Fibroblast of skin of abdomen (primary cell): ENCODE measurements at regions not wholly inside any gene's neighbourhood (a gene's known extent, or its start where the extent isn't known, plus 50 kb on each side); places are given as distances from the start of the nearest gene placed in this dataset.

Experiments
- DNase-seq: peaks from one replicate; pipeline ENCODE4 v3.0.0-alpha.2; 2013

DNA sequence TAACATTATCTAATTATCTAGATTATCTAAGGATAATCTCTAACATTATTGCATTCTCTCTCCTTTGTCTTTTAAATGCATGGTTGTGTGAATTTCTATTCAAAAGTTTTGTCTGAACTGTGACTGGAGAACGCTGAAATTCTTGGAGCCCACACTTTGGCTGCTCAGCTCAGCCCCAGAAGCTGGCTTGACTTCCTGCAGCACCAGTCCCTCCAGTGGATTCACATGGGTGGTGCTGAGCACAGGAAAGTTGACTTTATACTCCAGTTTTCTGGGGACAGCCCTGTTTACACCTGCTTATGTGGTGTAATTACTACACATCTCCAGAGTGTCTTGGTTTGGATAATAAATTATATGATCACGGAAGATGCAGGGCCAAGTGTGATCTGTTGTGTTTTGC, 255.1 kb upstream of the NOX3 start:
- DNase-seq: no peak

DNA sequence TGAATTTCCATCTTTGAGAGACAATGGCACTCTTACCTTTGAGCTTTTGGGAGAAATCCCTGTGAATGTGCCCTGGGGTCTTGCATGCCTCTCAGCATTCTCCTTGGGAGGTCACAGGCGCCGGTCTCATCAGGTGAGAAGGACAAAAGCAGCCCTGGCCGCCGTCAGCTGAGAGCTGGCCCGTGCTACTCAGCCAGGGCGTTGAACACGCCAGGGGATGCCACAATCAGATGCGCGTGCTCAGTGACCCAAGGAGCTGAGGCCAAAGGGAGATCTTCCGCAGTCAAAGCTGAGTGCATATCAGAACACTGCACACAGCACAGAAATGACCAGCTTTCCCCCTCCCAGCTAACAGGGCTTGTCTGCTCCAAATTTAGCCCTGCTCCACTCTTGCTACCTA, 253.6 kb upstream of the NOX3 start:
- no peak for DNase-seq

DNA sequence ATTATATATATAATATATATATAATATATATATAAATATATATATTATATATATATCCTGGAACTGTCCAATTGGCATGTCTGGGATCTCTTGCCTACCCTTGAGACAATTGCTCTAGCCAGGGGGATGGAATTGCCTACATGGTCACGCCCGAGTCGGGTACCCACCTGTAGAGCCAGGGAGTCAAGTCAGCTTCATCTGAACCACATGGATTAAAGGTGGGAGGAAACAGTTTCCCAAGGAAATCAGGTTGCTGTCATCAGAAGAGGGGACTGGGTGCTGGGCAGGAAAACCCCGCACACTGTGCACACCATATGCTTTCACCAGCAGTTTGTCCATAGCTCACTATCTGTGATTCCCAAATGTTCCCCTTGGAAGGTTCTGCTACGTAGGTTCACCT, 252.5 kb upstream of the NOX3 start:
- DNase-seq: no peak

DNA sequence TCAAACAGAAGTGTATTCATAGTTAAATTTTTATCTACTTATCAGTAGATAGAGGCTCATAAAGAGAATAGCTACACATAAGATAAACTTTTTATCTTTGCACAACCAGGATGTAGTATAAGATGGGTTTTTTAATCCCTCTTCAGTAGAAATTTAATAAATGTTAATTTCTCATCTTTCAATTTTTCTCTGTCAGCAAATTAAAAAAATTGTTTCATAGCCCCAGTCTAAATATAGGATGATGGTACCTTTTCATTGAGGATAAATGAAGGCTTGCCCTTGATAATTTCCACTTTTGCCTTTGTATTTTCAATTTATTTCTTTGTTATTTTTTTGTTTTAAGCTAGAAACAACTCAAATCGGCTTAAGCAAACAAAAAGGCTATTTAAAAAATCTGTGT, 251.2 kb upstream of the NOX3 start:
- DNase-seq: no peak

DNA sequence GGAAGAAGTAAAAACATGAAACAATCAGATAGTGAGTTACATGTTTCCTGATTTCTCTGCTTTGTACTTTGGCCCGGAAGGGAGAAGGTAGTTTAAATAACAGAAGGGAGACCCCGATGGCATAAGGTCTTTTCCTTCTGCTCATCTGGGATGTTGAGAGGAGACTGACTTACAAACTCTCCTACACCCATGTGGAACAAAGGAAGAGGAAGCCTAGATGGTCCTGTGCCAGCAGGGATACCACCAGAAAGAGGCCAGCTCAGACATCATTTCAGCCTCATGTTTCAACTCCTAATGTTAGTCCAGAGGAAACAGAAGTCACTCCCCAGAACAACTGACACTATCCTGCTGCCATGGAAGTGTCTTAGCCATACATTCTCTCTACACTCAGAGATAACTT, 250.7 kb upstream of the NOX3 start:
- no peak for DNase-seq

DNA sequence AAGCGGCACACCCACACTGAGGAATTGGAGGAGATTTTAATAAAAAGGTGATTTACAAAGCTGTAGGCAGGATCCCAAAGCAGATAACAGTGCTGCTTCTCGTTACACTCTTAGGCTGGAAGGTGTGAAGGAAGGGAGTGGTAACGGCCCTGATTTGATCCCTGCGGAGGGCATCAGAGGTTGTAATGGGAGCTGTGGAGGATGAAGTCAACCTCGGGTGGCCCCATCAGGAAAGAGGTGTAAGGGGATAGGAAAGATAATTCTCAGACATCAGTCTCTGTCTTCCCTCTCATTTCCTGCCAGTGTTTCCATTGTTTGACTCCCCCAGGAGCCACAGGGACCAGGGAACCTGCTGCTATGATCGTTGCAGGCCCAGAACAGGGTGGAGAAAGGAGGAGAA, 245.7 kb upstream of the NOX3 start:
- no peak for DNase-seq

DNA sequence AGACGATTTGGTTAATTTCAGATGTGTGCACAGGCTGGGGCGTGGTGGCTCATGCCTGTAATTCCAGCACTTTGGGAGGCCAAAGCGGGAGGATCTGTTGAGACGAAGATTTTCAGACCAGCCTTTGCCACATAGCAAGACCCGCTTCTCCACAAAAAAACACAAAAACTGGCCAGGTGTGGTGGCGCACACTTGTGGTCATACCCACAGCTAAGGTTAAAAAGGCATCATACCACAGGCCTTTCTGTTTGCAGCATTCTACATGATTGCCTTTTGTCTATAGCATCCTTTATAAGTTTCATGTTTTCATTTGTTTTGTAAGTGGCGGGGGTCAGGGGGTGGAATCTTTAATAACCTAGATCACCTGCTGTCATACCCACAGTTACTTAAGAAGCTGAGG, 239.9 kb upstream of the NOX3 start:
- DNase-seq: no peak

DNA sequence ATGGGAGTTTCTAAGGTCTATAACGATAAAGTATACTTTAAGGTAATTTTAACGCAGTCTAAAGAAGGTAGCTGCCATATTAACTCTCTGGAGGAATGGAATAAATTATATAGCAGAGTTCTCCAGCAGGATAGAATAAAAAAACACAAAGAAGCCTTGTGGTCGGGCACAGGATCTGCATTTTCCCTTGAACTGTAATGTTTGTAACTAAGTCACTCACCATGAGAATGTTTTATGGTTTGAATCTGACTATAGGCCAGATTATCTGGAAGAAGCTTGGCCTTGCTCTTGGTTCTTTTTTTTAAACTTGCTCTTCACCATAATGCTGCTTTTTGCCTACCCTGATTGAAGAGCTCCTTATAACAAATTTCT, 238.8 kb upstream of the NOX3 start:
- no peak for DNase-seq

DNA sequence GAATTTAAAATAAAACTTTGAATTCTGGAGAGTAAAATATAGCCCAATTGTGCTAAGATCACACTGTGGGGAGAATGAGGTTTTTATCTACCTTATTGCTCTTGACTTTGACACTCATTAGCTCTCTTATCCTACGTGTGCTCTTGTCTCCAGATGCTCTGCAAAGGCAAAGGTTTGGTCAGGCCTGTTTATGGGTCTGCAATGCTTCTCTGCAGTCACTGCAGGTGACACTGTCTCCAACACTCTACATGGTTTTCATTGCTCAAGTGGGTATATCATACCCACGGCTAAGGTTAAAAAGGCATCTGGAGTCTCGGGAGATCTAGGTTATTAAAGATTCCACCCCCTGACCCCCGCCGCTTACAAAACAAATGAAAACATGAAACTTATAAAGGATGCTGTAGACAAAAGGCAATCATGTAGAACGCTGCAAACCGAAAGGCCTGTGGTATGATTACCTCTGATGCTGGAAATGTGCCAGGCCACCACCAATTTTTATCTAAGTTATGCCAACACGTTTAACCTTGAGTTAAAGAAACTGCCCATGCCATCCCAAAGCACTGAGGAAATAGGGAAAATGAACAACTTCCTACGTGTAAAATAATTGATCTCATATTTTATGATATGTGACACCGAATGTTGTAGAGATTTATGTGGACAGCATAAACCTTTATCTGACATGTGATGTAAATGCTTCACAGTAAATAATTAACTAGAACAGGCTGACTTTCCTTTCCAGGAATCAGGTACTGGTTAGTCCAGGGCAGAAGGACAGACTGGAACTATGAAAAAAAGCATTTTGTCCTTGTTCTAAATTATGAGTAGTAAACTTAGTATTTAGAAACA, 238.2 kb upstream of the NOX3 start:
- no peak for DNase-seq

DNA sequence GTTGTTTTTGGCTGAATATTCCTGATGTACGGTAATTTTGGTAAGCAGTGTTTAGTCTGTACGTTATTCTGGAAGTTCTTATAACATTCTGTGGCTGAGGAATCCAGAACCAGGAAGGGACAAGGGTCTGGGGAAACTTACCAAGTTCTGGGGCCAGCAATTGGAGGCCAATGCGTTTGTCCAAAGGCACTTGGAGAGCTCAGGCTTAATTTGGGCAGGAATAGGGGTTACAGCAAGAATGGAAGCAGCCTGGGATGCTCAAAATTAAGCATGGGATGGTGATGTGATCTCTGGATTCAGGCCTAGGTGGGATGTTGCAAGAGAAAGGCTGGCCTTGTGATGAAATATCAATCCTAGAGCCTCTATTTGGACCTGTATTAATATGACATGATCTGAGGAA, 235.2 kb upstream of the NOX3 start:
- DNase-seq: no peak

DNA sequence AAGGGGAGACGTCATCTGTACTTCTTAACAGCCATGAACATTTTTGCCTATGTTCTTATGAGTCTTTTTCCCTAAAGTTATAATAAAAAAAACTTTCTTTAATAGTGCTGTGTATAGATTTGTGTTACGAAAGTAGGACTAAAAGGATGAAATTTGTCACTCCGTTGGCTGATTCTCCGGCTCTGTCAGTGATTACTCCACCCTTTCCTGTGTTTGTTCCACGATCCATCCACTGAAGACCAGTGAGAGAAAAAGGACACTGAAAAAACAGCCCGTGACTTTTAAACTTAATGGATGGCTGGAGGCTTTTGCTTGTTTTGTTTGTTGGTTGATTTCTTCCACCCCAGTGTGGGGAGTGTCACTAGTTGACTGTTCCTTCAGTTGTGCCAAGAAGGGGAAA, 232.0 kb upstream of the NOX3 start:
- DNase-seq: no peak

DNA sequence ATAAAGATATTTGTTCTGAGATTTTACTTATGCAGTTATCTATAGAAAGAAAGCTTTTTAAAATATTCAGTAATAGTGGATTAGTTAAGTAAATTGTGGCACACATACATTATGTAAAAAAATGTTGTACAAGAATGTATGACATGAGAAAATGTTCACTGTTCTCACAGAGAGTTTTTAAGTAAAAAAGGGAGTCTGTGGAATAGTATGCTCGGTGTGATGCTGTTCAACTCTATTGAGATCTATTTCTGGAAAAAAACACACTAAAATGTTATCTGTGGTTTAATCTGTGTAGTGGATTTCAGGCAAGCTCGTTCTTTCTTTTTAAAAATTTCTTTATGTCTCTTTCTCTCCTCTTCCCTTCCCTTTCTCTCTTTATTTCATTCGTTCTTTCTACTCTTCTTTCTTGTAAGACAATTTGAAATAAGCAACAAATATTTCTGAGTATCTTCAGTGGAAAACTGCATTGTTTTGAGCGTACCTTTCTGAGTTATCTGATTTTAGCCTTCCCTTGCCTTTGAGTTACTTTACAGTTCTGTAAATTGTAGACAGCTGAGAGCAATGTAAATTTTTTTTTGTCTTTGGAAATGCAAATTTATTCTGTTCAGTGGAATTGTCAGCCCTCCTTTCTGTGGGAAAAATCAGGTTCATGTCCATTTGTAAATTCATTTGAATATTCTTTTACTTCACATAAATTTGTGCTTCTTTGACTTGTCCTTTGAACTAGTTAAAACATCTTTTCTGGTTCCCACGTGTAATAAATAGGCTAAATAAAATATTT, 229.0 kb upstream of the NOX3 start:
- no peak for DNase-seq

DNA sequence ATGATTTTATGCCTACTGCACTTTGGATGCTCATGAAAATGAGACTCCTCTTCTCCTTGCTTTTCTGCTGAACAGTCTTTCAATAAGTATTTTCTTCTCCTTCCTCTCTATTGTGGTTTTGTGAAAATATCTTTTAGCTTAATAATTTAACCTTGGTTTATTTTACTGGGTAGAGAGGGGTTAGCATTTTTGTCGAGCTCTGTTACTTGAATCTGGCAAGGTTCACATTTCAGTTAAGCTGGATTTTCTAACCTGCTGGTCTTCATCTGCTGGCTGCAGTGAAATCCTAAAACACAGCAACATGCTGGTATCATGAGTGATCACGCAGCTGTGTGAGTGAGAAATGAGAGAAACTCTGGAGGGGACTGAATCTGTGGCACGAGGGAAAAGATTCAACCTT, 222.7 kb upstream of the NOX3 start:
- peak; percentile 49 for DNase-seq

DNA sequence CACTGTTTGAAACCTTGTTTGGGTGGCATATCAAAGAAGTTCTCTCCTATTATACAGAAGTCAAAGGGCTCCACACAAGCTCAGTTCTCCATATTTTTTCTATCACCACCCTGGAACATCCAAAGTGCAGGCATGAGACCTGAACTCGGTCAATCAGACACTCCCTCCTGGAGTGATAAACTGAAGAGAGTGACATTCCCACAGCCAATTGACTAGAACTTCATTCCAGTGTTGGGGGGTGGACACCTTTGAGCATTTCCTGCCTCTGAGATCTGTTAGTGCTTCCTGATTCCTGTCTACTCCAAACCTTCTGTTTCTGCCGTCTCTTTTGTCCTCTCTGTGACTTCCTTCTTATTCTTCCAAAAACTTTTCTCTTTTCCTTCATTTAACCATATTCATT, 220.7 kb upstream of the NOX3 start:
- DNase-seq: peak; percentile 5

DNA sequence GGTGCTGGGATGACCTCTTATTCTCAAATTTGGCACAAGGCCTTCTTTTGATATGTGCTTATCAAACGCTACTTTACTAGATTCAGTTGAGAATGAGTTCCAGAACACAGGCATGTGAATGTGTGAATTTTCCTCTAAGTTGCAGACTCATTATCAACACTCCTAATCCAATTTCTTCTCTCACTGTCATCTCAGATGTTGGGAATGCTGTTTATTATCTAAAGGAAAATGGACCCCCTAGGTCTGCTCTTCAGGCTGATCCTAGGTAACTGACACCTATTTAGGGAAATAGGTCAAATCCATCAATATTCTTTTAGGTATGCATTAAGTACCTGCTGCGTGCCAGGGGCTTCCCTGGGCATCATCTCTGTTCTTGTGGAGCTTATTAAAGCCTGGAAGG, 215.0 kb upstream of the NOX3 start:
- no peak for DNase-seq

DNA sequence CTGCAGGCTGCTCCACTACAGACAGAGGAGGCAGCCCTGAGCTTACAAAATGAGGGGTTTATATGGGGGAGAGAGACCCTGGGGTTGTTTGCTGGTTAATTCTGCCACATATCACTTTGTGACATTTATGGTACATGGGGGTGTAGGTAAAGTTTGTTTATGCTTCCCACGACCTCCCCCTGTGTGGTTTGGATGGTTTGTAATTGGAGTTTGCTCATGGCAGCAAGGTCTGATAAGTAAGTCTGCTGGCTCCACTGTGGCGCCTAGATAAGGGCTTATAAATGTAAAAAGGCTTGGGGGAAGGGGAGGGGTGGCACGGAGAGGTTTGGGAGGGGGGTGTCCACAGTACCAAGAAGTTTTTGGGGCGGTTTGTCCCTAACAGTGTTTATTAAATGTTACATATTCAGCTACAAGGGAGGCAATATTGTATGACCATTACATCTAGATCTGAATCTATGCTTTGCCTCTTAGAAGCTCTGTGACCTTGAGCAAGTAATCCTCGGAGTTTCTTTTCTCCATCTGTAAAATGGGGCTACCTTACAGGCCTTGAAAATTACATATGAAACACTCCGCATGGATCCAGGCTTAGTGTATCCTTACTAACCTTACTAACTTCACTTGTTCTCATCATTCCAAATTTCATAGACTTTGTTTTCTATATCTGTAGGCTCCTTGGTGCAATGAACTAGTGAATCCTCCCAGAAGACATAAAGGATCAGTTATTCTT, 204.8 kb upstream of the NOX3 start:
- DNase-seq: no peak

DNA sequence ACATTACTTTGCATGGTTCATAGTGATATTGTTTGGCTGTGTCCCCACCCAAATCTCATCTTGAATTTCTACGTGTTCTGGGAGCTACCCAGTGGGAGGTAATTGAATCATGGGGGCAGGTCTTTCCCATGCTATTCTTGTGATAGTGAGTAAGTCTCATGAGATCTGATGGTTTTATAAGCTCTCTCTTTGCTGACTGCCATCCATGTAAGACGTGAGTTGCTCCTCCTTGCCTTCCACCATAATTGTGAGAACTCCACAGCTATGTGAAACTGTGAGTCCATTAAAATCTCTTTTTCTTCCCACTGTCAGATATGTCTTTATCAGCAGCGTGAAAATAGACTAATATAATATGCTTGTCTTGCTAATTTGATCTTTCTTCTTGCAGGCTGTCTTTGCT, 200.4 kb upstream of the NOX3 start:
- DNase-seq: no peak

DNA sequence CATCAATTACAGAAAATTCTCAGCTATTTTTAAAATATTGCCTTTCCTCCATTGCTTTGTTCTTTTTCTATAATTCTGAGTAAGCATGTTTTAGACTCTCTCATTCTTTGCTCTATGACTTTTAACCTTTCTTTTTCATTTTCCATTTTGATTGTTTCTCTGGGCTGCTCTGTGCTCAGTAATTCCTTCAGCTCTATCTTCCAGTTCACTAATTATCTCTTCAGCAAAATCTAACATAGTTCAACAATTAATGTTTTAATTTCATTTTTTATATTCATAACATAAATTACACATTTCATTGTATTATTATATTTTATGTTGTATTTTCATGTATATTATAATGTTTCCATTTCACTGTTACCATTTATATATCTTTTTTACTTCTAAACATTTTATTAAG, 198.8 kb upstream of the NOX3 start:
- no peak for DNase-seq

DNA sequence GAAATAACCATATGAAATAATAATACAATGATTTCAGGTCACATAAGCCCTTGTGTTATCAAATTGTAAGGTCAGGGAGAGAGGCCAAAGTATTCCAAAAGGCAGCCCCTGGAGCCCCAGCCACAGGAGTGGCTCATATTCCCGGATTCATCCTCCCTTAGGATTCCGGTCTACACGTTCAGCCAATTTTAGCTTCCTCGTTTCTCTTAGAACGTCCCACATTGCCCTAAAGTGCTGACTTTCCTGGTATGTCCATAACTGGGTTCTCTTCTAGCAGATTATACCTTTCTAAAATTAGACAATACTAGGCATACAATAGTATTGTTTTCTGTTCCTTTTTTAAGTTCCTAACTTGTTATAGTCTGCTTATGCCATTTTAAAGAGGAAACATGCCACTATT, 192.7 kb upstream of the NOX3 start:
- DNase-seq: no peak

DNA sequence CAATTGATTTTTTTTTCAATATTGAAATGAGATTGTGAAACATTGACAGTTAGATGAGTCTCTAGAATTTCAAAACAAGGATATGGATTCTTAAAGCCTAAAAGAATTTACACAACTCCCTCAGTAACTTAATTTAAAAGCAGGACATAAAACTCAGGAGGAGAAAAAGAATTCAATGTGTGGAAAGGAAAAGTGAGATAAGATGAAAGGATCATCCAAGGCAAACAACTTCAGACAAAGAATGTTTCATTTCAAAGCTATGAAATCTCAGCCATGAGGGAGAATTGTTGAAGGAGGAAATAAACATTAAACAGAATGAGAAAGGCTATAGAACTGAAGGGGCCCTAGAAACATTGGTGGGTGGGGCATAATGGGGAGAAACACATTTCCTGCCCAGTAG, 191.7 kb upstream of the NOX3 start:
- DNase-seq: no peak

DNA sequence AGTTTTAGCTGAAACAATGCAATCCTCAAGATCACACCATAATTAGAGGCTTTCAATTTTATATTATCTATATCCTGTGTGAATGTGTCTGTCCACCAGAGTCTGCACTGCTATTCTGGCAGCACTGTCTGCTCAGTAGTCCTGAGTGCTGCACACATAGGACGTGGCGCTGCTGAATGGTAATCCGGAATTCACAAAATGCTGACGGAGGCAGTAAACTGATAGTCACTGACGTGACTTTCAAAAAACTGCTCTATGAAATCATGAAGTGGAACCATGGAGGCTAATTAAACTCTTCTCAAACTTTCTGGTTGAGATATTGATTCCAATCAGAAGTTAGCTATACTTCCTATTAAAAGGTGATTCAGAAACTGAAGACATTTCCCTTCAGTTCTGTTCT, 190.8 kb upstream of the NOX3 start:
- DNase-seq: no peak

DNA sequence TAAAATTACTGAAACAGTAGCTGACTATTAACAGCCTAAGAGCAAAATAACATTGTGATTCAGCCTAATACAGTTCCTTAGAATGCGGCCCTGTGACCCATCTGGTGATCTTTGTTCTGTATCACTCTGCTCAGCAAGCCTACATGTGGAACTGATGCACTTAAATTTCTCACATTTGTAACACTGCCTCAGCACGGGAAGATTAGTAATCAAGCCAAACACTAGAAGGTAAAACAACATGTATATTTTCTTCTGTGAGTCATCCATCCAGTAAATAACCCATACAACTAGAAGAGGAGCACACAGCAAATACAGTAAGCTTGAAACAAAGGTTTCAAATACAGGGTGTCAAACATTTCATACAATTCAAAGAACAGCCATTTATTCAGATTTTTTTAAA, 189.7 kb upstream of the NOX3 start:
- peak; percentile 15 for DNase-seq

DNA sequence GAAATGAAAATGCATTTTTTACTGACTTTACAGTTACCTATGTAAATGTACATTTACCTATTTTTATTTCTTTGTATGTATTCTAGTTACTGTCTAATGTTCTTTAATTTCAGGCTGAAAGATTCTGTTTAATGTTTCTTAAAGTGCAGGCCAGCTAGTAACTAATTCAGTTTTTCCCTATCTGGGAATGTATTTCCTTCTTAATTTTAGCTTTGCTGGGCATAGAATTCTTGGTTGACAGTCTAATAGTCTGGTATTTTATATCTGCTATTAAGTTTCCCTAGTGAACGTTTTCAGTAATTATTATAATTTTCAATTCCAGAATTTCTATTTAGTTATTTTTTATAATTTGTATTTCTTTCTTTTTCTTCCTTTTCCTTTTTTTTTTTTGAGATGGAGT, 186.0 kb upstream of the NOX3 start:
- no peak for DNase-seq

DNA sequence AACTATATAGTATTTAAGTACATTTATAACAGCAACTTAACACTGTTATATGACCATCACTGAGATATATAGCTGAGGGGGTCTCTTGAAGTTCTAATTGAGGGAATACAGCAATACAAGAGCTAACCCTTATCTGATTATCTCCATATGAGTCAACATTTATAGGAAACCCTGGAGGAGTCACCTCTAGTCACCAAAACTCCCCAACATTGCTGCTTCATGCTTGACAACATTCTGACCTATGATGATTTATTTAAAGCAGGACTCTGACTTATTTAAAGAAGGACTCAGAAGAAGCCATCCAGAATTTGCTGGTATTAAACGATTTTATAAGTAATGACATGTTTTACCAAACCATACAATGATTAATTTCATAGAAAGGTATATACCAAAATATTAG, 182.6 kb upstream of the NOX3 start:
- DNase-seq: no peak
